ENCODE measurements at regions not wholly inside any gene's neighbourhood (a gene's known extent, or its start where the extent isn't known, plus 50 kb on each side); places are given as distances from the start of the nearest gene placed in this dataset.

DNA sequence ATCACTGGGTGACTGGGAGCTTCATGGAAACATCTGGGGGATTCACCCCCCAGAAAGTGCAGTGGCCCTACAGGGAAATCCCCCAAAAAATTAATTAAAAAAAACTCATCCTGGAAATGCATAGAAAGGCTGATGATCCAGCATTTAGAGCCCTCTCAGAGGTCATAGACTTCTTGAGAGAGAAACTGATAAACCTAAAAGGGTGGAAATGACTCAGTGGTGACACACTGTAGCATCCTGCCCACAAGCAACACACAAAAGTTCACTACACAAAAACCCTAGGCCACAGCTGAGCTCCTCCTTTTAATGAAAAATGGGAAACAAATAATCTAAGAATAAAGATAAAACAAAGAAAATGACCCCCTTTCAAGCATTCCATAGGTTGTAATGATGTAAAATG lies 911.5 kb downstream of the GLUD2 start:
- TF ChIP-seq FOXP2 (optimal IDR thresholded peaks at IDR 0.05; ENCODE audit: borderline replicate concordance, extremely low read depth, extremely low read length, insufficient read depth), result no peak
- no peak for TF ChIP-seq REST (IDR thresholded peaks at IDR 0.05; ENCODE audit: insufficient read depth in 1 of 2, low read depth in 2 of 2, low read length in 2 of 2)
- no peak for TF ChIP-seq POLR2AphosphoS5 (IDR thresholded peaks at IDR 0.05; ENCODE audit: low read depth, low read length)
- TF ChIP-seq SIN3A (IDR thresholded peaks at IDR 0.05; ENCODE audit: borderline replicate concordance, insufficient read depth, low read length), result no peak
- TF ChIP-seq TAF1 (IDR thresholded peaks at IDR 0.05; ENCODE audit: borderline replicate concordance, insufficient read depth, low read length), result no peak

DNA sequence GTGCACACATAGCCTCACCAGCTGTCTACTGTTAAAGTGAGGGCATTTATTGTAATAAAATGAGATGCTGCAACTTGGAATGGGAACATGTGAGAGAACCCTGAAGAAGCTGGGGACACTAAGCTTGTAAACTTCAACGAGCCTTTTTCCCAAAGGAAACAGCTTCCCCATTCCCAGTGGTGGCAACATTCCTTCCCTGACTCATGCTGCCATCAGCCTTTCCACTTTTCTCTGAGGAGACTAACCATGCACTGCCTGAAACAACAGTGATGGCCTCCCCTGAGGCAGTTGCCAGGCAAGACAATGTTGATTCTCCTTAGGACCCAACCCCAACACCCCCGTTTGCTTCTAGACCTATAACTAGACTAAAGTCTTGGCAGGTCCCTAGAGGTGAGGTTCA lies 928.3 kb downstream of the GLUD2 start:
- TF ChIP-seq FOXP2 (optimal IDR thresholded peaks at IDR 0.05; ENCODE audit: borderline replicate concordance, extremely low read depth, extremely low read length, insufficient read depth), result no peak
- no peak for TF ChIP-seq TAF1 (IDR thresholded peaks at IDR 0.05; ENCODE audit: borderline replicate concordance, insufficient read depth, low read length)
- TF ChIP-seq REST (IDR thresholded peaks at IDR 0.05; ENCODE audit: insufficient read depth in 1 of 2, low read depth in 2 of 2, low read length in 2 of 2), result no peak
- TF ChIP-seq POLR2AphosphoS5 (IDR thresholded peaks at IDR 0.05; ENCODE audit: low read depth, low read length), result no peak
- no peak for TF ChIP-seq SIN3A (IDR thresholded peaks at IDR 0.05; ENCODE audit: borderline replicate concordance, insufficient read depth, low read length)

DNA sequence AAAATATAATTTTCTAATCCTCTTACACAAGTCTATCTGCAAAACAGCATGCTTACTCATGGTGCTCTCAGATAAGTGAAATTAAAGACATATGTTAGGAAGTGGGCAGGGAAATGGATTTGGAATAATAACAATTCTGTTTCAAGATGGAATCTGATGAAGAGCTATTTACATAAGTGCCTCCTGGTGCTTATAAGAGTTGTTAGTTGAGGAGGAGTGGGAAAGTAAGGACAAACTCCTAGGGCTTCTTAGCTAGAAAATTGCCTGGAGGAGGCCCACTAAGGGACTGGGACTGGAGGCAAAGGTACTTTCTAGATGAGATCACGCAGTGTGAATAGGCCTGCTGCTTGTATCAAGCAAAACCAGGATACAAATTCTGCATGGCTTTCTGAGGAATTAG lies 939.8 kb downstream of the GLUD2 start:
- TF ChIP-seq SIN3A (IDR thresholded peaks at IDR 0.05; ENCODE audit: borderline replicate concordance, insufficient read depth, low read length), result no peak
- no peak for TF ChIP-seq FOXP2 (optimal IDR thresholded peaks at IDR 0.05; ENCODE audit: borderline replicate concordance, extremely low read depth, extremely low read length, insufficient read depth)
- no peak for TF ChIP-seq POLR2AphosphoS5 (IDR thresholded peaks at IDR 0.05; ENCODE audit: low read depth, low read length)
- no peak for TF ChIP-seq TAF1 (IDR thresholded peaks at IDR 0.05; ENCODE audit: borderline replicate concordance, insufficient read depth, low read length)
- TF ChIP-seq REST (IDR thresholded peaks at IDR 0.05; ENCODE audit: insufficient read depth in 1 of 2, low read depth in 2 of 2, low read length in 2 of 2), result no peak

- TF ChIP-seq SIN3A (IDR thresholded peaks at IDR 0.05; ENCODE audit: borderline replicate concordance, insufficient read depth, low read length), result no peak
- TF ChIP-seq REST (IDR thresholded peaks at IDR 0.05; ENCODE audit: insufficient read depth in 1 of 2, low read depth in 2 of 2, low read length in 2 of 2), result no peak
Measured at GRCh38 chrX:121987835-121988234, 940.4 kb downstream of the GLUD2 start.

GRCh38 chrX:122004127-122004526 lies 956.7 kb downstream of the GLUD2 start:
- TF ChIP-seq POLR2AphosphoS5 (IDR thresholded peaks at IDR 0.05; ENCODE audit: low read depth, low read length), result no peak
- TF ChIP-seq SIN3A (IDR thresholded peaks at IDR 0.05; ENCODE audit: borderline replicate concordance, insufficient read depth, low read length), result no peak
- no peak for TF ChIP-seq REST (IDR thresholded peaks at IDR 0.05; ENCODE audit: insufficient read depth in 1 of 2, low read depth in 2 of 2, low read length in 2 of 2)
- TF ChIP-seq FOXP2 (optimal IDR thresholded peaks at IDR 0.05; ENCODE audit: borderline replicate concordance, extremely low read depth, extremely low read length, insufficient read depth), result no peak
- TF ChIP-seq TAF1 (IDR thresholded peaks at IDR 0.05; ENCODE audit: borderline replicate concordance, insufficient read depth, low read length), result no peak

Data from PFSK-1 (cell line).